NCI-H345 treated with DMSO at 0.1 percent for 48 hours (cell line): ENCODE measurements at regions not wholly inside any gene's neighbourhood (a gene's known extent, or its start where the extent isn't known, plus 50 kb on each side); places are given as distances from the start of the nearest gene placed in this dataset.
A peak's percentile ranks its signal among the peaks of the same experiment; 100 is the strongest.
"Not testable (repeated sequence)": the region's sequence is repeated elsewhere in the genome, so short reads cannot be mapped to it uniquely, and the experiment has no call there.

Experiments
- DNase-seq: peaks from one replicate; lab custom pipeline; 2025; ENCODE audit not compliant: unreplicated experiment; lab: John Stamatoyannopoulos, UW

DNA sequence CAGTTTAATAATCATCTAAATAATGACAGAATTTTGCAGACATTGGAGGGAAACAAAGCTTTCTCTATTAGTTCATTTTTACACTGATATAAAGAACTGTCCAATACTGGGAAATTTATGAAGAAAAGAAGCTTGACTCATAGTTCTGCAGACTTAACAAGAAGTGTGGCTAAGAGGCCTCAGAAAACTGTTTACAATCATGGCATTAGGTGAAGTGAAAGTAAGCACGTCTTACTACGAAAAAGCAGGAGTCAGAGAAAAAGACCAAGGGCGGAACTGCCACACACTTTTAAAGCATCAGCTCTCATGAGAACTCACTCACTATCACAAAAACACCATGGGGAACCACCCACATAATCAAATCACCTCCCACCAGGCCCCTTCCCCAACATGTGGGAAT is 804.4 kb downstream of the FLRT2 start:
- no peak for DNase-seq

DNA sequence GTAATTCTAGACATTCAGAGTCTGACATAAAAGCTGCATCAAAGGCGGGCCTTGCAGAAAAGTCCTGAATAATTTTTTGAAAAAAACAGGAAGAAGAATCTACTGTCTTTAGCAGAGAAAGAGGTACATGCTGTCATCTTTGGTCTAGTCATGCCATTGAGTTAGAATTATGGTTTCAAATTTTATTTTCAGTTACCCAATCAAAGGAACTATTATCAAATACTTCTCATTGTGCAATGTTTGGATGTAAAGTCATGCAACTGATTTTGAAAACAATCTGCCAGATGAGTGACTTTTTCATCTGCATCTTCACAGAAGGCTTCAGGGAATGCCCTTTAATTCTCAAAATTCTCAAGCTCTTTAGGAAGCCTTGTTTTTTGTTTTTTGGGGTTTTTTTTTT is 803.5 kb downstream of the FLRT2 start:
- DNase-seq: no peak

DNA sequence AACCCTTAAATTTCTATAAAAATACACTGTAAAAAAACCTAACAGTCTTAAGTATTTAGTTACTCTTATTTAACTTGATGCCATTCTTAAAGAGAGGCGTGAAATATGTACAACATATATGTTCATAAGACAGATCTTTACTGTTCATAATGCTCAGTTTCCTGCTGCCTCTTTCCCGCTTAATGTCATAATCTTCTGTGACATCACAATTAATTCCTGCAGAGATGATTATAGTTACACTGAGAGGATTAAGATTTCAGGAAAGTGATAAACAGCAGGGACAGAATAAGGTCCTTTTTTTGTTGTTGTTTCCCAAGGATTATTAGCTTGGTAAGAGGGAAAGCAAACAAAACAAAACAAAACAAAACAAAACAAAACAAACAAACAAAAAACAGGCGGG is 801.4 kb downstream of the FLRT2 start:
- no peak for DNase-seq

GRCh38 chr14:86321151-86321550 is 791.2 kb downstream of the FLRT2 start:
- DNase-seq: no peak

DNA sequence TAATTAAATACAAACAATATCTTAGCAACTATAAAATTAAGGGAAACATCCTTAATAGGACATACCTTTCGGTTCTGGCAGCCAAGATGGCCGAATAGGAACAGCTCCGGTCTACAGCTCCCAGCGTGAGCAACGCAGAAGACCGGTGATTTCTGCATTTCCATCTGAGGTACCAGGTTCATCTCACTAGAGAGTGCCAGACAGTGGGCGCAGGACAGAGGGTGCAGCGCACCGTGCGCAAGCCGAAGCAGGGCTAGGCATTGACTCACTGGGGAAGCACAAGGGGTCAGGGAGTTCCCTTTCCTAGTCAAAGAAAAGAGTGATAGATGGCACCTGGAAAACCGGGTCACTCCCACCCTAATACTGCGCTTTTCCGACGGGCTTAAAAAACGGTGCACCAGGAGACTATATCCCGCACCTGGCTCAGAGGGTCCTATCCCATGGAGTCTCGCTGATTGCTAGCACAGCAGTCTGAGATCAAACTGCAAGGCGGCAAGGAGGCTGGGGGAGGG is 782.3 kb downstream of the FLRT2 start:
- not testable (repeated sequence) for DNase-seq

DNA sequence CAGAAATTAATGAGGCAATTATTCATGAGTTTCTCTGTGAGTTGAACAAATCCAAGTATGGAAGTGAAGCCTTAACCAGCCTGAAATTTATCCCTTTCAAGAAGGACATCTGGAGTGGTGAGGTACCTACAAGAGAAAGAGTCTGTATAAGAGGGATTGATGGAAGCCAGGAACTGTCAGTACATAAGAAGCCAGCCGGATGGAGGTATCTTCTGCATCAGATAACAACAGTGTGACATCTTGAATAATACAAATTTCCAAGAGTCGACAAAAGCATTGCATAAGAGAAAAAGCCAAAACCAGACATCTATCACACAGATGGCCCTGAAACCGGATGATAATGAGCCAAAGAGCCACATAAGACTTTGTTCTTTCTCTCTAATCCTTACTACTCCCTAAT is 781.2 kb downstream of the FLRT2 start:
- no peak for DNase-seq

- no peak for DNase-seq
These were observed 780.7 kb downstream of the FLRT2 start for GRCh38 chr14:86310611-86311010.

GRCh38 chr14:86310148-86310547 is 780.2 kb downstream of the FLRT2 start:
- DNase-seq: no peak

- DNase-seq: no peak
These were observed 775.1 kb downstream of the FLRT2 start for GRCh38 chr14:86305058-86305457.

- DNase-seq: no peak
These were observed 770.0 kb downstream of the FLRT2 start for GRCh38 chr14:86299994-86300393.

DNA sequence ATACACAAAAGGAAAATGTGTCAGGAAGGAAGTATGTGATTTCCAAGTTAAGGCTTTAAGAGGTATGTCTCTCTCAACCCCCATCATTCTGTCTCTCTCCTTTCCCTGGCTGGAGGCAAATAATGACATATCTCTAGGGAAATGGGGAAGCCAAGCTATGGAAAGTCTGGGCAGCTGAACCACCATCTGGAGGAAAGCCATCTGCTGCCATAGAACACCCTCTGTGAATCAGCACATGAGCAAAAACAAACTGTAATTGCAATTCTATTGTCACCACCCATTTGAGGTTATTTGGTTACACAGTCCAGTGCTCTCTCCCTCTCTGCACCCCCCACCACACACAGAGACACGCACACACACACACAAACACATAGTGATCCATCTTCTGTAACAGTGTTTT is 766.2 kb downstream of the FLRT2 start:
- peak; percentile 73 for DNase-seq

- DNase-seq: no peak
These were observed 758.4 kb downstream of the FLRT2 start for GRCh38 chr14:86288336-86288735.

DNA sequence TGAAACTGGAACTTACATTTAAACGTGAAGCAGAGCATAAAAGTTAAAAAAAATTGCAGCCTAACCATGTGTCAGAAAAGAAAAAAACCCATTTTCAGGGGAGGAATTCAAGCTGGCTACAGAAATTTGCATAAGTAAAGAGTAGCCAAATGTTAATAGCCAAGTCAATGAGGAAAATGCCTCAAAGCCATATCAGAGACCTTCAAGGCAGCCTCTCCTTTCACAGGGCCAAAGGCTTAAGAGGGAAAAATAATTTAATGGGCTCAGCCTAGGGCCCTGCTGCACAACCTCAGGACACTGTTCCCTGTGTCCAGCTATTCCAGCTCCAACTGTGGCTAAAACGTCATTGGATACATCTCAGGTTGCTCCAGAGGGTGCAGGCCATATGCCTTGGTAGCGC is 749.5 kb downstream of the FLRT2 start:
- no peak for DNase-seq

DNA sequence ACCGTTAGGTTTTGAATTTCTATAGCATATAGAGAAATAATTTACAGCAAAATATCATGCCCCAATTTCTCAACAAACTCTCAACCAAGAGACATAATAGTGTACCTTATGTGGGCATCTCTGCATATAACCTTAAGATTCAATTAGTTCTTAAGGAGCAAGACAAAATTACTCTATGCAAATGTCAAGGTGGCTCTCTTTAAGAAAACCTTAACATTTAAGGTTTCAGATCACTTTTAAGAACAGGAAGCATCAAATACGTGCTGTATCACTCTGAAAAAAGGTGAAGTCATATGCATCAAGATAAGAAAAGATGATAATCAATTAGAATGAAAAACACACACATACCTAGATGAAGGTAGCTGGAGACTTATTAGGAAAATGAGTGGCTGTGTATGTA is 728.0 kb downstream of the FLRT2 start:
- DNase-seq: no peak

DNA sequence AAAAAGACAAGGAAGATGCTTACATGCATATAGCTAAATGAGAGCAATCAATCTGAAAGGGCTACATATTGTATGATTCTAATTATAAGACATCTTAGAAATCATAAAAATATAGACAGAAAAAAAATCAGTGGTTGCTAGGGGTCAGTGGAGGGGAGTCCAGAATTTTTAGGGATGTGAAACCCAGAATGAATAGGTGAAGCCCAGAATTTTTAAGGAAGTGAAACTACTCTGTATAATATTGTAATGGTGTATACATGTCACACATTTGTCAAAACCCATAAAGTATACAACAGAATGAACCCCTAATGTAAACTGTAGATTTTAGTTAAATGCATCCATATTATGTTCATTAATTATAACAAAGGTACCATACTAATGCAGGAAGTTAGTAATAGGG is 713.2 kb downstream of the FLRT2 start:
- no peak for DNase-seq

DNA sequence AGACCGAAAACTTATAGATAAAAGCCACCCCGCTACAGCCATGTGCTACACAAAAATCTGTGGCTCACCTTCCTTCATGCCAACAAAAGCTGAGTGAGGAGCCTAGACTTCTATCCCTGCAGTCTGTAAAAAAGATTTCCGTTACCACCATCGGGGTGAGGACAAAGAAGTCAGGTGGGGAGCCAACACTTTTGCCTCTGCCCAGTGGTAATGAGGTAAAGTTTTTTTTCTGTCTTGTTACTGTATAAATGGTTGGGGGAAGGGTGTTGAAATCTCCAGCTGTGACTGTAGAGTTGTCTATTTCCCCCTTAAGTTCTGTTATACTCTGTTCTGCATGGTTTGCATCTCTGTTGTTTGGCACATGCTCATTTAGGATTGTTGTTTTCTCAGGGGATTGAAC is 707.8 kb downstream of the FLRT2 start:
- no peak for DNase-seq

- no peak for DNase-seq
These were observed 691.8 kb downstream of the FLRT2 start for GRCh38 chr14:86221755-86222154.

- DNase-seq: no peak
These were observed 691.1 kb downstream of the FLRT2 start for GRCh38 chr14:86221000-86221399.

DNA sequence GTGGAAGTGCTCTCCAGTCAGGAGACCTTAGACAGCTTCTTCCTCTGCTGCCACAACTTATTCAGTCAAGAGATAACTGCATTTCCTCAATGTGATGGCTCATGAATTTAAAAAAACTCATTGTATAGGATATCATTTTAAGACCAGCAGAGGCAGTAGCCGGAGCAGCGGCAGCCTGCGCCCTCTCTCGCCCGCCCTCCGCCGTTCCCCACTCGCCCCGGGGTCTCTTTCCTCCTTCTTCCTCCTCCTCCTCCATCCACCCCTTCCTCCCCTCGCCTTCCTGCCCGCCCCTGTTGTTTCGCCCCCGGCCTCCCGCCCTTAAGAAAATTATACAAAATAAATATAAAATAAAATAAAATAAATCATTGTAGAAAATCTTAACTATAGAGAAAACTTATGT is 687.6 kb downstream of the FLRT2 start:
- DNase-seq: no peak

- no peak for DNase-seq
These were observed 673.9 kb downstream of the FLRT2 start for GRCh38 chr14:86203843-86204242.

GRCh38 chr14:86196471-86196870 is 666.5 kb downstream of the FLRT2 start:
- DNase-seq: no peak

DNA sequence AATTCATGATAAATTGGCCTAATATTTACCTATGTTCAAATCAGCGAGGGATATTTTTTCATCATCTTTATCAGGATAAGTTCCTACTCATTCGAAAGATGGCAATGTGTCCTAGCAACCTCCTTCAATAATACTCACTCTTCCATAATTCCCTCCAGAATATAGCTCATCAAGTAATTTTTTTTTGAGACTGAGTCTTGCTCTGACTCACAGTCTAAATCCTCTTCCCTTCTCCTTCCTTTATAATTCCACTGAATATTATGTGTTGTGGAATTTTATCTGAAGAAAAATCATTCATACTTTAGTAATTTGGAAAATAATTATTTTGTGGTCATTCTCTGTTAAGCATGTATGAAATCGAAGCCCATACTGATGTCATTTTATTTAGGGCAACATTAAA is 663.8 kb downstream of the FLRT2 start:
- no peak for DNase-seq

- DNase-seq: no peak
These were observed 650.0 kb downstream of the FLRT2 start for GRCh38 chr14:86179980-86180379.

- no peak for DNase-seq
These were observed 638.4 kb downstream of the FLRT2 start for GRCh38 chr14:86168371-86168770.
